GM18909 (cell line): ENCODE measurements at regions not wholly inside any gene's neighbourhood (a gene's known extent, or its start where the extent isn't known, plus 50 kb on each side); places are given as distances from the start of the nearest gene placed in this dataset.

Experiments
- ATAC-seq: cut with Tn5 transposase; IDR thresholded peaks from one replicate; pipeline ENCODE4 v1.9.1; 2021; ENCODE audit warnings: mild to moderate bottlenecking; ENCODE audit not compliant: unreplicated experiment, poor library complexity

DNA sequence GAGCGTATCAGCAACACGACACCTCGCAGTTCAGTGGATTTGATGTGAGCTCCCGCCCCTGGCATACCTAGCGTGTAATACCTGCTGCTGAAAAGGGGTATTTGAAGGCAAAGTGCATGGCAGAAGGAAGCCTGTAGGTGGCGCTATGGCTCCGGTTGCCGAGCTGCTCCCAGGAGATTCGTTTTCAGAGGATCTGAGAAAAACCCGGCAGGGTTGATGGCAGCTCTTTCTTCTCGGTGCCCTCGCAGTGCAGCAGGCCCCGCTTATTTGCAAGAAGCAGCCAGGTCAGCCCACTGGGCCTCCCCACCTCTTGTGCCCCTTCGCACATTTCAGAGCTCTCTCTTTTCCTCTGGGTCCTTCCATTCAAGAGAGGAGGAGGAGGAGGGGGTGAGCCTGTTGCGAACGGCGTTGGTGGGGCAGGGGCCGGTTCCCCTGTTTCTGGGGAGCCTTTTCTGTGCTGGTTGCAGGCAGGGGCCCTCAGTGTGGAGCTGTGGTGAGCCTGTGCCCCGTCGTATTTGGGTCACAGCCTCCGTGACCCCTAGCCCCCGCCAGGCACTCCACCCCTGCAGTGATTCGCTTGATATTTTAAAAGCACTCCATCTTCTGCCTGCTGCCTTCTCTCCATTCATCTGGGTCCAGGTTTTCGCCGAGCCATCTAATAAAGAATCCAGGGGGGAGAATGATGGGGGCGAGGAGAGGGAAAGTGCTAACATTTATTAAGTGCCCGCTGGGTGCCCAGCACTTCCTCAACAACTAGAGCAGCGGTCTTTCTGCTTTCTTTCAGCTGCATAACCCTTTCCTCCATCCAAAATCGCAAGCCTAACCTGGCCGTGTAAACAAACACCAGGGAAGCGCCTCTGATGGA, 85.3 kb upstream of the SYT13 start:
- no peak for ATAC-seq

GRCh38 chr11:45369313-45369712, 83.2 kb upstream of the SYT13 start:
- no peak for ATAC-seq

GRCh38 chr11:45368697-45369096, 82.6 kb upstream of the SYT13 start:
- no peak for ATAC-seq

DNA sequence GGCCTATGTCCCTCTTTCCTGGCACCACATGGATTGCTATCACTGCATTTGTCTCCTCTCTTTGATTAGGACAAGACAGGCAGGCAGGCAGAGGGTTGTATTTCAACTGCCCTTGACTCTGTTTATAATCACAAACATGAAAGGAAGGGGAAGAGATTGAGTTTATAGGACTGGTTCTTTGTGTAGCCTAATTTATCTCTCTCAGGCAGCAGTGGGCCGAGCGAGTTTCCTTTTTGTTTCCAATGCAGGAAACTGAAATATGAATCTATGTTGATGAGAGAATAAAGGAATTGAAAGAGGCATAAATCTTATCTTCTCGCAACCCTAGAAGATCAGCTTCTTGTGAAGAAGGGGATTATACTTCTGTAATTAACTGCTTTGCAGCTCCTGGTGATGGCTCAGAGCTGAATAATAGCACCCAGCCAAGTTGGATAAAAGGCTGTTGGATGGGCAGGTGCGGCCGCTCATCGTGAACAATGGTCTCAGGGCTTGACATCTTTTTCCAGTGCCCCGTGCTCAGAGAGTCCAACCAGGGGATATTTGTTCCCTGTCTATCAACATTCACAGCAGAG, 80.6 kb upstream of the SYT13 start:
- ATAC-seq: no peak

GRCh38 chr11:45365961-45366618, 79.9 kb upstream of the SYT13 start:
- no peak for ATAC-seq

DNA sequence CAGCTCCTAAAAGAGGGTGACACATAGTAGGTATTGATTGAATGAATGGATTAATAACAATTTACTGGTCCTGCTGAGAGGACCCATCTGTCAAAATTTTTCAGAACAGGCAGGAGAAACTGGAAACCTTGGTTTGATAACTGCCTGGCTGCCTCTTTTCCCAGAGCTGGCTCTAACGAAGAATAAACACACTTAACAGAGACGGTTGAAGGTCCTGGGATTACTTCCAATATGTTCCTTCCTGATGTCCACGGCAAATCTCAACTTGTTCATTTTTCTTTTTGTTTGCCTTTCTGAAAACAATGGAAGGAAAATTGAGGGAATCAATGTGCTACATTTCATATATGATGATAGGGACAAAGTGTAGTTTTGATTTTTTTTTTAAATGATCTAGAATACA, 76.5 kb upstream of the SYT13 start:
- ATAC-seq: no peak

- ATAC-seq: no peak
Observed at GRCh38 chr11:45361551-45361950, 75.4 kb upstream of the SYT13 start.

DNA sequence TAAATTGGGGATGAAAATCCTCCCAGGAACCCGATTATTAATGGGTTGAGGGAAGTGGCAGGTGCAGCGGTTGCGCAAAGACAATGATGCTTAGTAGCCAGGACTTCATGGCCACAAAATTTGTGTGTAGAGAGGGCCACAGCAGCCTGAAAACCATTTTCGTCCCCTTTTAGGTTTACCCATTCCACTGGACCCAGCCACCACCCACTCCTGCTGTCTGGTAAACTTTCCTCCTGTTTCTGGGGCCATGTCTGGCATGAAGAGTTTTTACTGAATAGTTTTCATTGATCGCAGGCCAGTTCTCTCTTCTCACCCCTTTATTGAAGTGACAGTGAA, 69.5 kb upstream of the SYT13 start:
- ATAC-seq: no peak

- peak; percentile 95 for ATAC-seq
Observed at GRCh38 chr11:45354976-45355705, 69.0 kb upstream of the SYT13 start.

- no peak for ATAC-seq
Observed at GRCh38 chr11:45348729-45349128, 62.6 kb upstream of the SYT13 start.

DNA sequence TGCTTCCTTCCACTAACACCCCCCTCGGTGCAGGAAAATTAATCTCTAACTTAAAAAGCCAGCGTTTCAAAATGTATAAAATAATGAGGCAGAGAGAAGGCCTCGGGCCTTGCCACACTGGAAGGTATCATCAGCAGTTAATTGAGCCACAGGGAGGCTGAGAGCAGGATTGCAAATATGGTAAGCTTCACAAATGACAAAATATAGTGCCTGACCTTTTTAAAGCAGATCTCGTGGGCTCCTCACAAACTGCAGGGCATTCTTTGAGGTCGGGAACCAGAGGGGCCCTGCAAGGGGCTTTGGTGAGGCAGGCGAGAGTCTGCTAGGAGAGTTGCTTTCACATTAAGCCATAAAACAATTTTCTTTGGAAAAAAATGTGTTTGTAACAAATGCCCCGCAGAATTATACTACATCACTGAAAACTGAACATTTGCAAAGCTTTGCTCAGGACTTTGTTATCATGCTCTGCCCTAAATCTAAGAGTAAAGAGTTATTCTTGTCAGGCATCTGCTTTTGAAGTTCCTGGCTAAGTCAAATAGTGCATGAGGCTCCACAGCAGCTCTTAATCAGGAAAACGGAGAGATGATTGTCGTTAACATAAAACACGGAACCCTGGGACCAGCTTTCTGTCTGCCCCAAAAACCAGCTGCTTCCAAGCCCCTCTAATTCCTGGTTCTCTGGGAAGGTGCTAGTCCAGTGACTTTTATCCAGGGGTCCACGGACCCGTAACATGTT, 61.4 kb upstream of the SYT13 start:
- no peak for ATAC-seq

GRCh38 chr11:45345491-45345890, 59.4 kb upstream of the SYT13 start:
- ATAC-seq: no peak

DNA sequence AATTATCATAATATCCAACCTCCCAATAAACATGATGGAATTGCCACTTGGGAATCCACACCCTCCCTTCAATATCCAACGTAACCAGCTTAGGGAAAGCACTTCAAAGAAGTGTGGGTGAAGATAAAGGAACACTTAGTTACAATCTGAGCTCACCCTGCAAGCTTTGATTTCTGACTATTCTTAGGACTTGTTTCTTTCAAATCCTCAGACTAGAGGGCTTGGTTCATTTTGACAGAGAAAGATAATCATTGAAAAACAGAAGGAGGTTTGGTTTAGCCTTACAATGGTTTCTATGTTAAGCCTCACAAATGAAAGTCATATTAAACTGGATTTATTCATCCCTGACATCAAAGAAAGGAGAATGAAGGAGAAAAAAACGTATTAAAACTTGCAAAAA, 57.9 kb upstream of the SYT13 start:
- no peak for ATAC-seq

GRCh38 chr11:45343444-45343843, 57.3 kb upstream of the SYT13 start:
- no peak for ATAC-seq

DNA sequence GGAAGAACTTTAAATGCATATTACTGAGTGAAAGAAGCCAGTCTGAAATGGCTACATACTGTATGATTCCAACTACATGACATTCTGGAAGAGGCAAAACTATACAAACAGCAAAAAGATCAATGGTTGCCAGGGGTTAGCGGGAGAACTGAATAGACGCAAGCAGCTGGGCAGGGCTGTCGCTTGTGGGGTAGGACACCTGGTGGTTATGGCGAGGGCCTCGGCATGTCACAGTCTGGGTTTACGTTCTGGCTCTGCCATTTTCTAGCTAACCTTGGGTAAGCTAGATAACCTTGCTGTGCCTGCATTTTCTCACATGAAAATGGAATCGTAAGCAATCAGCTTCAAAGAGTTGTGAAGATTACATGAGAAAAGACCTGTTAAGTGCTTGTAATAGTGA, 55.2 kb upstream of the SYT13 start:
- ATAC-seq: no peak

- peak; percentile 93 for ATAC-seq
Observed at GRCh38 chr11:45339729-45340519, 53.8 kb upstream of the SYT13 start.

DNA sequence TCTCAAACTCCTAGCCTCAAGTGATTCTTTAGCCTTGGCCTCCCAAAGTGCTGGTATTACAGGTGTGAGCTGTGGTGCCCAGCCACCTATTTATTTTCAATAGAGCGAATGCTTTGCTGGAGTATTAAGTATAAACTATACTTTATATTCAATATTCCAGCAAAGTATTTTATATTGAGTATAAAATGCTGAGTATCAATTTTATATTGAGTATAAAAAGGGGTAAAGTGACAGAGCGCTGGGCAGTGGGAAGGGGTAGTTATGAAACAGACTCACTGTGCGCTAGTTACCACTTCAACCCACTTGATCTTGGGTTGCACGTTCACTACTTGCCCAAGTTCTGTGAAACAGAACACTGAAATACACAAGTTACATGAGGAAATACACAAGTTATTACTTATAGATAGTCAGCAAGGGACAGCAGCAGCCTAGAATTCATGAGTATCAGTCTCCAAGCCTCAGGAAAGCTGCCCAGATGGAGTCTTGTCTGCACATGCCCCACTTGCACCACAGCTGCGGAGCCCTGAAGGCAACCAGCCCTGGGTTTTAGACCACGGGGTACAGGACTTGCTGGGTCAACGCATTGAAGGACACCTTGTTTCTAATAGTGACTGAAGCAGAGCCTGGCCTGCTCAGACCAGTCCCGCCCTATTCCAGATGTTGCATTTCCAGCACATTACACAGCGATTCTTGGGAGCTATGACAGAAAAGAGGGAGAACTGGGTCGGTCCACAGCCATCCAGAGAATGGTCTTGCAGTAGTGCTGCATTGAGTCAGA, 51.6 kb upstream of the SYT13 start:
- ATAC-seq: no peak

DNA sequence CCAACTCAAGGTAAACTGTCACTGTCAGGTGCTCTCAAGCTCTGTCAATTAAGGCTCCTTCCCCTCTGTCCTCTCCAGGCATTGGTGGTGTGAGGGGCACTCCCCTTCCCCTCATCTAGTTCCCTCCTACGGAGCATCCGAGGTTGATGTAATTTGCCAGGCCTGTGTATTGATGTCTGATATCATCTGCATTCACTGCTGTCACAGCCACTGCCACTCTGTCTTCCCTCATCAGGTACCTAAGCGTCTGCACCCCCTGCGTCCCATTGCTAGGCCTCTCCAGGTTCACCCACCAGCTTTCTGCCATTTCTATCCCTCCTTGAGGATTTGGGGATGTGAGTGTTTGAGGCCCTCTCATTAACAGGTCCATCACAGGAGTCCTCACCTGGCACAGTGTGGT, 50.0 kb upstream of the SYT13 start:
- no peak for ATAC-seq
